NB4 (cell line): ENCODE measurements at regions not wholly inside any gene's neighbourhood (a gene's known extent, or its start where the extent isn't known, plus 50 kb on each side); places are given as distances from the start of the nearest gene placed in this dataset.

Source experiments
- CTCF ChIP-seq: IDR thresholded peaks from one replicate; pipeline ENCODE4 v1.5.1; 2012; ENCODE audit warnings: low read depth, low read length
- MAX ChIP-seq: IDR thresholded peaks from 2 replicates; pipeline ENCODE4 v1.6.1; 2011; ENCODE audit warnings: low read depth, low read length
- MYC ChIP-seq: IDR thresholded peaks from 2 replicates; pipeline ENCODE4 v1.6.1; 2011; ENCODE audit warnings: low read depth, low read length
- POLR2A ChIP-seq: IDR thresholded peaks from 2 replicates; pipeline ENCODE4 v1.6.1; 2011; ENCODE audit warnings: mild to moderate bottlenecking; ENCODE audit not compliant: insufficient read length; ENCODE audit errors: extremely low read depth

GRCh38 chr4:188287169-188287894, 148.1 kb downstream of the TRIML1 start:
- TF ChIP-seq MYC (no peak), CTCF (no peak), POLR2A (no peak), MAX (no peak)
